Subcutaneous abdominal adipose tissue (tissue), 5 donors: ENCODE measurements at regions not wholly inside any gene's neighbourhood (a gene's known extent, or its start where the extent isn't known, plus 50 kb on each side); places are given as distances from the start of the nearest gene placed in this dataset.

Experiments used
- H3K27ac ChIP-seq: one replicate; pipeline ENCODE4 v1.7.0; 2013; ENCODE audit warnings: low read depth, mild to moderate bottlenecking, inconsistent platforms, low read length, moderate library complexity
- H3K27me3 ChIP-seq, 5 donors: one replicate each; pipeline ENCODE4 v1.7.0; 2013; ENCODE audit warnings: low read length in 5 of 5, inconsistent platforms in 1 of 5; ENCODE audit not compliant: control insufficient read depth in 5 of 5, insufficient read depth in 4 of 5
- H3K36me3 ChIP-seq, 5 donors: one replicate each; pipeline ENCODE4 v1.7.0; 2013; ENCODE audit warnings: low read length in 5 of 5; ENCODE audit not compliant: control insufficient read depth in 5 of 5, insufficient read depth in 5 of 5
- H3K4me1 ChIP-seq, 5 donors: one replicate each; pipeline ENCODE4 v1.7.0; 2013; ENCODE audit warnings: low read length in 5 of 5, mild to moderate bottlenecking in 3 of 5, moderate library complexity in 1 of 5; ENCODE audit not compliant: control insufficient read depth in 5 of 5, insufficient read depth in 5 of 5
- H3K4me3 ChIP-seq, 5 donors: one replicate each; pipeline ENCODE4 v1.7.0; 2013; ENCODE audit warnings: low read length in 5 of 5, low read depth in 1 of 5
- H3K9ac ChIP-seq, 5 donors: one replicate each; pipeline ENCODE4 v1.7.0; 2013; ENCODE audit warnings: low read length in 5 of 5, mild to moderate bottlenecking in 4 of 5, moderate library complexity in 3 of 5
- H3K9me3 ChIP-seq, 5 donors: one replicate each; pipeline ENCODE4 v1.7.0; 2013; ENCODE audit warnings: low read length in 5 of 5; ENCODE audit not compliant: control insufficient read depth in 5 of 5
- donor health status: healthy.
- donor health status: healthy.
- donor health status: healthy.
- donor health status: healthy.
- donor health status: healthy.

DNA sequence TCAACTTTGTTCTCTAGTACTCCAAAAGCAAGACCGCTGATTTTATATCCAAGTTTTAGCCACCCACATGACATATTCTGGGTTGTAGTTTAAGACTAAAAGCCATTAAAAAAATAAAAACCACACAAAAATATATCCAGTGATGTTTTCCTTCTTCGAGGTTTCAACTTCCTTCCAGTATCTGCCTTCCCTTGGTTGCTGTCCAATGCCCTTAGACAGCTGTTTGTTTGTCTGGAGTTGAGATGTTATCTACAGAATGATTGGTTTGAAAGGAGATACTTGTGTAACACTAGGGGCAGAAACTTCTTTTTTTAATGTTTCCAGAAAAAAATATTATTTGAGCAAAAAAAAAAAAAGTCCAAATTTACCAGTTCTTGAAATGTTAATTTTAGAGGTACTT, 591.5 kb upstream of the PCDH9 start:
- H3K27me3 ChIP-seq, result no peaks in the 10 kb centered on the region
- H3K36me3 ChIP-seq, result no peaks in the 10 kb centered on the region
- H3K4me3 ChIP-seq, result no peak overlapping the region
- no peak overlapping the region for H3K27ac ChIP-seq
- H3K4me1 ChIP-seq, result peaks cover 0 to 6% (median 0%) of the 10 kb centered on the region in 5 donors
- peaks cover 0 to 3% (median 0%) of the 10 kb centered on the region in 5 donors for H3K9me3 ChIP-seq
- H3K9ac ChIP-seq, result no peak overlapping the region

DNA sequence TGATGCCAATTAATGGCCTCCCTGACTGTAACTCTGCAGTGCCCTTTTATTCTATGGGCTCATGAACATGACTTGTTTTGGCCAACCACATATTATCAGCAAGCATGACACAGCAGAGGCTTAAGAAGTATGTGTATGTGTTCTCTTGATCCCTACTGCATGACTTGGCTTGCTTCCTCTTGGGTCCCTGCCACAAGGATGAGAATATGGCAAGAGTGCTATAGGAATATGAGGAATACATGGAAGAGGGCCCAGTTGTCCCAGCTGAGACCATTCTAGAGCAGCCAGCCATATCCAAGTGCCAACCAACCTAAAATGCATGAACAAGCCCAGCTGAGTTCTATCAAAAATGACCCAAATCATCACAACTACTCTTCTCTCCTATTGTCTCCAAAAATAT, 576.7 kb upstream of the PCDH9 start:
- Histone ChIP-seq H3K36me3 (no peaks in the 10 kb centered on the region), H3K27me3 (no peaks in the 10 kb centered on the region), H3K4me3 (no peak overlapping the region), H3K27ac (no peak overlapping the region), H3K9me3 (peaks cover 0 to 6% (median 2%) of the 10 kb centered on the region in 5 donors), H3K4me1 (peaks cover 0 to 3% (median 0%) of the 10 kb centered on the region in 5 donors), H3K9ac (no peak overlapping the region)

DNA sequence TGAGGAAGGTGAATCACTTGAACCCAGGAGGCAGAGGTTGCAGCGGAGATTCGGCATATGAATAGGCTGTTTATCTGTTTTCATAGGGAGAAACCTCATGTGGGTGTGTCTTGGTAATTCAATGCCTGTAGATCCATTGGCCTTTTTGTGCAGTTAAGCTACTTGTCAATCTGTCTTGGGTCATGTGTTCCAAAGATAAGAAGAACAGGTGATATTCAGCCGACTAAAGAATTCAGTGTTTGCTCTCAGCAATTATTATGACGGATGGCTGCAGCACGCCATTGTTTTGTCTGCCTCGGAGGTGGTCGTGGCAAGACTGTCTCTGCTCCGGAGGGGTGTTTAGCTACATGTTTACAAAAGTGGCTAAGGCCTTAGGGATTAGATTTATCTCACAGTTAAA, 573.0 kb upstream of the PCDH9 start:
- no peaks in the 10 kb centered on the region for H3K36me3 ChIP-seq
- H3K27me3 ChIP-seq, result no peaks in the 10 kb centered on the region
- H3K9me3 ChIP-seq, result peaks cover 0 to 8% (median 0%) of the 10 kb centered on the region in 5 donors
- H3K27ac ChIP-seq, result no peak overlapping the region
- no peak overlapping the region for H3K4me3 ChIP-seq
- no peak overlapping the region for H3K9ac ChIP-seq
- H3K4me1 ChIP-seq, result no peaks in the 10 kb centered on the region

DNA sequence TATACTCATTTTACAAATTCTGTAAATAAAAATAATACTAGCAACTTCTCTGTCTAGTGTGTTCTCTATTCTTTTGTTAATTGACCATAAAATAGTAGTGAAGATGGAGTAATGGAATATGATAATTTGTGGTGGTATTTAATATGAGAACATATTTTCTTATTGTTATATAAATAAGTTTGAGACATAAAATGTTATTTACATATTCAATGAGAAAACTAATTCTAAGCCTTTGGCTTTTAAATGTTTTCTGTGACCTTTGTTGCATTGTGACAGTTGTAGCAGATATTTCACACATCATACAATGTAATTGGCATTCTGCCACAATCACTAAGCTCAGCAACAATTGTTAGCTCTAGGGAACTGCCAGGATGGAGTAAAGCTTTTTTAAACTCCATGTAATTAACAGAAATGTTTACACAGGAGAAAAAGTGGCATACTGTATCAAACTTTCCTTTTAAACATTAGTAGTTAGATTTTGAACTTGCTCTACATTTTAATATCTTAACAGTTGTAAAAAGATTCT, 562.1 kb upstream of the PCDH9 start:
- H3K27me3 ChIP-seq, result no peaks in the 10 kb centered on the region
- no peaks in the 10 kb centered on the region for H3K4me1 ChIP-seq
- no peak overlapping the region for H3K27ac ChIP-seq
- no peak overlapping the region for H3K4me3 ChIP-seq
- no peak overlapping the region for H3K9ac ChIP-seq
- H3K36me3 ChIP-seq, result no peaks in the 10 kb centered on the region
- H3K9me3 ChIP-seq, result no peaks in the 10 kb centered on the region

DNA sequence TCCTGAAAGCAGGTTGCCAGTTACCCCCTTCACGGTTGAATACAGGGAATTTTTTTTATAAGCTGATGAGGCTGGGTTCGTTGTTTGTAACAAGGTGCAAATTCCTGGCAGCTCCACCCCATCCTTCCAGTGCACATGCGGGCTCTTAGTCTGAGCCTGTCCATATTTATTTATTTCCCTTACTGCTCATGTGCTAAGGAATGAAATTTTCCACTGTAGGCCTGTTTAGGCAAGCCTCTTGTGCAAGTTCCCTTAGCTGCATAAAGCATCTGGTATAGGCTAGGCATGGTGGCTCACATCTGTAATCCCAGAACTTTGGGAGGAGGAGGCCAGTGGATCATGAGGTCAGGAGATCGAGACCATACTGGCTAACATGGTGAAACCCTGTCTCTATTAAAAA, 560.9 kb upstream of the PCDH9 start:
- Histone ChIP-seq H3K27me3 (no peaks in the 10 kb centered on the region), H3K4me1 (no peaks in the 10 kb centered on the region), H3K9me3 (no peaks in the 10 kb centered on the region), H3K4me3 (no peak overlapping the region), H3K9ac (no peak overlapping the region), H3K27ac (no peak overlapping the region), H3K36me3 (no peaks in the 10 kb centered on the region)

DNA sequence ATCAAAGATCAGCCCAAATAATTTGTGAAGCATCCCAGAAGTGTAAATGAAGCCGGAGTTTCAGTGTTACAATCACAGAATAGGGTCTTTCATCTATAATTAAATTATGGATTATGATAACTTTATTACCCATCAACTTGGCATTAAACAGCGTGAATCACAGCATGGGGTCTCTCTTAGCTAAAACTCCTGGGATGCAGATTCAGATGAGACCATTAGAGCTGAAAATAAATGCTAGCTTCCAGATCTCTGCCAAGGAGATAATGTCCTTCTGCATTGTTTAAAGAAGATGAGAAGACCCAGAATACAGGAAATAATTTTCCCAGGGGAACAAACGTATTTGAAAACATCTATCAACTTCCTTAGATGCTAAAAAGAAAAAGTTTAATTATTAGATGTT, 546.0 kb upstream of the PCDH9 start:
- Histone ChIP-seq H3K4me3 (no peak overlapping the region), H3K4me1 (no peaks in the 10 kb centered on the region), H3K9ac (no peak overlapping the region), H3K9me3 (peaks cover 0 to 5% (median 0%) of the 10 kb centered on the region in 5 donors), H3K36me3 (no peaks in the 10 kb centered on the region), H3K27ac (no peak overlapping the region), H3K27me3 (no peaks in the 10 kb centered on the region)

DNA sequence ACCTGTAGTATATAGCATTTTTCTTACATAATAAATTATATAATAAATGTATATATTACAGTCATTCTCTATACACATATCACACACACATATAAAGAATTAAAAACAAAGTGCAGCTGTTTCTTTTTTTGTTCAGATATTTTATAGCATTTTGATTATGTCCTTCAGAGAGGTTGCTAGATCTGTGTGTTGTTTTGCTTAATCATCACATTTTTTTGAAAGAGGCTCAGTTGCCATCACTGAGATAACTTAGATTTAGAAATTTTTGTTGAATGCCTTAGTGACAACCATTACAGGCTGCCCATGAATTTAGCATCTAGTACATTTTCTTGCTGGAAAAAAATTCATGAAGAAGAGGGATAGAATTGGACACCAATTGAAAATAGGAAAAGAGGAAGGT, 545.2 kb upstream of the PCDH9 start:
- H3K4me1 ChIP-seq, result no peaks in the 10 kb centered on the region
- no peak overlapping the region for H3K4me3 ChIP-seq
- no peaks in the 10 kb centered on the region for H3K36me3 ChIP-seq
- H3K9me3 ChIP-seq, result peaks cover 0 to 5% (median 0%) of the 10 kb centered on the region in 5 donors
- no peak overlapping the region for H3K27ac ChIP-seq
- H3K27me3 ChIP-seq, result no peaks in the 10 kb centered on the region
- H3K9ac ChIP-seq, result no peak overlapping the region

DNA sequence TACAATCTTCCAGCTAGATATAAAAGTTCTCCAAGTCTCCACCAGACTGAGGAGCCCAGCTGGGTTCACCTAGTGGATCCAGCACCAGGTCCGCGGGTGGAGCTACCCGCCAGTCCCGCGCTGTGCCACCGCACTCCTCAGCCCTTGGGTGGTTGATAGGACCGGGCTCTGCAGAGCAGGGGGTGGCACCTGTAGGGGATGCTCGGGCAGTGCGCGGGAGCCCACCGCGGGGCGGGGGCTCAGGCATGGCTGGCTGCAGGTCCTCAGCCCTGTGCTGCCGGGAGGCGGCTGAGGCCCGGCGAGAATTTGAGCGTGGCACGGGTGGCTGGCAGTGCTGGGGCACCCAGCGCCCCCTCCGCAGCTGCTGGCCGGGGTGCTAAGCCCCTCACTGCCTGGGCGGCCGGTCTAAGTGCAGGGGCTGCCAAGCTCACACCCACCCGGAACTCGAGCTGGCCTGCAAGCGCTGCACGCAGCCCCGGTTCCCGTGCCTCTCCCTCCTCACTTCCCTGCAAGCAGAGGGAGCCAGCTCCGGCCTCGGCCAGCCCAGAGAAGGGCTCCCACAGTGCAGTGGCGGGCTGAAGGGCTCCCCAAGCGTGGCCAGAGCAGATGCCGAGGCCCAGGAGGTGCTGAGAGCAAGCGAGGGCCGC, 542.8 kb upstream of the PCDH9 start:
- Histone ChIP-seq H3K9ac (no peak overlapping the region), H3K27me3 (no peaks in the 10 kb centered on the region), H3K36me3 (no peaks in the 10 kb centered on the region), H3K4me1 (no peaks in the 10 kb centered on the region), H3K4me3 (no peak overlapping the region), H3K27ac (no peak overlapping the region), H3K9me3 (peaks cover 0 to 5% (median 2%) of the 10 kb centered on the region in 5 donors)

DNA sequence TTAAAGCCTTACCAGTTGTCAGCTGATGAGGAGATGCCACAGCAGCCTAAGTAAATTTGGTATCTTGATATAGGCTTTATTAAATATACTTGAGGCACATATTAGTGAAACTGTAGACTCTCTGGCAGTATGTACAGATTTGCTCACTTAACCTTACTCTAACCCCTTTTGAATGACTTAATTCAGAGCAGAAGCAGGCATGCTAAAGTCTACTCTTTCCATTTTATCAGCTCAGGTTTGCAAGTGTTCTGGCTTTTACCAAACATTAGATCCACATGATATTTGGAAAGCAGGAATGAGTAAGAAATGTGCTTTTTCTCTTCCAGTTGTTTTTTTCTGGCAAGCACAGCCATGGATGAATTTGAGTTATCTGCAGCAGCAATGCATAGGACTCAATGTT, 541.0 kb upstream of the PCDH9 start:
- H3K9ac ChIP-seq, result no peak overlapping the region
- no peaks in the 10 kb centered on the region for H3K27me3 ChIP-seq
- H3K4me3 ChIP-seq, result no peak overlapping the region
- no peak overlapping the region for H3K27ac ChIP-seq
- no peaks in the 10 kb centered on the region for H3K4me1 ChIP-seq
- H3K9me3 ChIP-seq, result peaks cover 0 to 5% (median 2%) of the 10 kb centered on the region in 5 donors
- H3K36me3 ChIP-seq, result no peaks in the 10 kb centered on the region

DNA sequence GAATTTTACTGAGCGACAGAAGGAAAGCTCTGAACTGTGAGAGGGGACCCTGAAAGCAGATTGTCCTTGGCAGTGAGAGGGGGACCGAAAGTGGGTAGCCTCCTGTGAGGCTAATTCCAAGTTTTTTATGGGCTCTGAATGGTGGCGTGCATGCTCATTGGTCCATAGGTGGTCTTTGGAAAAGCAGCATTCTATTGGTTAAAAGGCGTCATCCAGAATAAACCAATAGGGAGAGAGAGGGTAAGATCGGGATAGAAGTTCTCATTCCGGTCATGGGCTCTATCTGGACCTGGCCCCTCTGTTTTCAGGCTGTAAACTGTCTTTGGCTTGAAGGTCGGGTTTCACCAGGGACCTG, 539.8 kb upstream of the PCDH9 start:
- Histone ChIP-seq H3K27me3 (no peaks in the 10 kb centered on the region), H3K4me3 (no peak overlapping the region), H3K9me3 (peaks cover 0 to 5% (median 2%) of the 10 kb centered on the region in 5 donors), H3K9ac (no peak overlapping the region), H3K4me1 (no peaks in the 10 kb centered on the region), H3K27ac (no peak overlapping the region), H3K36me3 (no peaks in the 10 kb centered on the region)
